Motor neuron (in vitro differentiated cells): ENCODE measurements at regions not wholly inside any gene's neighbourhood (a gene's known extent, or its start where the extent isn't known, plus 50 kb on each side); places are given as distances from the start of the nearest gene placed in this dataset.
"Not testable (repeated sequence)": the region's sequence is repeated elsewhere in the genome, so short reads cannot be mapped to it uniquely, and the experiment has no call there.

Experiments
- ATAC-seq, 8 experiments: fragments of 200-7000 bp; cut with Tn5 transposase; replicated peaks in 6 of 8; 2 replicates each; pipeline ENCODE4 v1.8.0; 2021; ENCODE audit warnings: mild to moderate bottlenecking in 8 of 8, moderate library complexity in 8 of 8
- H3K27ac ChIP-seq, 2 donors: fragments of 250-450 bp; sonication (Bioruptor Pico); 2 replicates each; pipeline ENCODE4 v1.9.0; 2021; ENCODE audit warnings: antibody characterized with exemption in 2 of 2, mild to moderate bottlenecking in 2 of 2, moderate library complexity in 1 of 2
- H3K4me1 ChIP-seq, 2 donors: fragments of 250-450 bp; sonication (Bioruptor Pico); replicated peaks in 1 of 2; 2 replicates each; pipeline ENCODE4 v1.6.1; 2021; ENCODE audit warnings: antibody characterized with exemption in 2 of 2, mild to moderate bottlenecking in 2 of 2, moderate library complexity in 1 of 2
- H3K4me3 ChIP-seq, 5 donors: fragments of 250-450 bp; sonication (Bioruptor Pico); 2 replicates each; pipeline ENCODE4 v1.9.0; 2021; ENCODE audit warnings: antibody characterized with exemption in 5 of 5, mild to moderate bottlenecking in 5 of 5, moderate library complexity in 4 of 5
- WGBS, 10 experiments: fragments of 450-650 bp; shearing (Covaris generic); methylation state at CpG; one replicate each; pipeline ENCODE4 v1.0.0; 2022; 5-methylcytosine and 5-hydroxymethylcytosine counted together
- in situ Hi-C, 9 experiments: fragments of 400-800 bp; cut with MboI; loops; one replicate each; pipeline ENCODE4 v1.15.0; 2021; ENCODE audit warnings: low sequenced_read_pairs in 9 of 9, low pct_unique_long_range_greater_than_20kb in 2 of 9; ENCODE audit not compliant: unreplicated experiment in 9 of 9

DNA sequence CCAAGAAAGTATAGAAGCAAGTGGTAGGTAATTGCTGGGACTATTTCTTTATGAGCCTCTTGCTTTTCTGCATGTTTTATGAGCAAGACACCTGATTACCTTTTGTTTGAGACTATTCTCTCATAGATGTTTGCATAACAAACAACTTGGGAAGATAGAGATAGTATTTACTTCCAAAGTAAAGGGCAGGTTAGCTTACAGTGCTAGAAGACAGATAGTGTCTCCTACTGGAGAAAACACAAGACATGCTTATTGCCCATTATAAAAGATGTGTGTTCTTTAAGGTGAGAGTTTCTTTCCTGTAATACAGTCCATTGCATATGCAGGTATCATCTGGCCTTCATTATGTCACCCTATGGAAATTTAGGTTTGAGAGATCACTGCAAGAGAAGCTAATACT lies 174.2 kb upstream of the FUT9 start:
- Histone ChIP-seq H3K27ac (no peak overlapping the region), H3K4me3 (no peak overlapping the region), H3K4me1 (no peaks in the 10 kb centered on the region)
- in situ Hi-C loops, result no loop called here
- no peak for ATAC-seq

GRCh38 chr6:95846652-95847051 lies 169.1 kb upstream of the FUT9 start:
- Histone ChIP-seq H3K4me3 (no peak overlapping the region), H3K4me1 (peaks cover 5 to 10% of the 10 kb centered on the region in 2 donors), H3K27ac (no peak overlapping the region)
- in situ Hi-C loops, result no loop called here
- 0 to 100% (median 60%) methylated on average over 1 to 2 of the region's 2 CpGs; no CpG with 5 or more reads in 1 of the 10 experiments for WGBS, 10 experiments
- peak in 2 of 8 experiments; percentile 12 to 16 for ATAC-seq

DNA sequence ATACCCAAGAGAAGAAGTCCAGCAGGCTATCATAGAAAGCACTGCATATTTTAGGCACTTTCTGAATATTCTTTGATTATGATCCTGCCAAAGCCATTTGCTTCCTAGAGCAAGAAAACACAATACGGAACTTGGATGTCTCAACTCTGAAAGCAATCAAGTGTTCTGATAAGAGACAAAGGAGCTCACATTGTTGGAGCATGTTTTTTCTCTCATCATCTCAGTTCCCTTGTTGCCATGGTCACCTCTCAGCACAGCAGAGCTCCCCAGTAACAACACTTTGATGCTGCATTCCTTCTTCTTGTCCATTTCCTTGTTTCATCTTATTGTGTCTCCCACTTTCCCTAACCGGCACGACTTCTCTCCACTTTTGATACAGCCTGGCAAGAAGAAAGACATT lies 168.7 kb upstream of the FUT9 start:
- in situ Hi-C loops, result no loop called here
- WGBS, 10 experiments, result 7 to 100% (median 46%) methylated on average over 1 to 3 of the region's 3 CpGs
- no peak overlapping the region for H3K27ac ChIP-seq
- peaks cover 5 to 10% of the 10 kb centered on the region in 2 donors for H3K4me1 ChIP-seq
- H3K4me3 ChIP-seq, result no peak overlapping the region
- peak in 5 of 8 experiments; percentile 56 to 87 (median 67) for ATAC-seq

DNA sequence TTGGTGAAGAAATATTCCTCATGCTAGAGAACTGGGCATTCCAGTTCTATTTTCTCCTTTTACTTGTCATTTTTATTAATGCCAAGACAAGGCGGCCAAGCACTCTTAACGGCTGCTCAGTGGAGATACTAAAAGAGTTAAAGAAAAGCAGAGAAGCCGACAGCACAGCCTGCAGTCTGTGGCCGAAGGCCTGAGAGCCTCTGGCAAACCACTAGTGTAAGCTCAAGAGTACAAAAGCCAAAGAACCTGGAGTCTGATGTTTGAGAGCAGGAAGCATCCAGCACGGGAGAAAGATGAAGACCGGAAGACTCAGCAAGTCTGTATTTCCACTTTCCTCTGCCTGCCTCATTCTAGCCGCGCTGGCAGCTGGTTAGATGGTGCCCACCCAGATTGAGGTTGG lies 167.1 kb upstream of the FUT9 start:
- peaks cover 5 to 10% of the 10 kb centered on the region in 2 donors for H3K4me1 ChIP-seq
- 2 to 84% (median 70%) methylated on average over 3 to 8 of the region's 8 CpGs for WGBS, 10 experiments
- no peak overlapping the region for H3K27ac ChIP-seq
- in situ Hi-C loops, result no loop called here
- ATAC-seq, result no peak
- H3K4me3 ChIP-seq, result no peak overlapping the region

DNA sequence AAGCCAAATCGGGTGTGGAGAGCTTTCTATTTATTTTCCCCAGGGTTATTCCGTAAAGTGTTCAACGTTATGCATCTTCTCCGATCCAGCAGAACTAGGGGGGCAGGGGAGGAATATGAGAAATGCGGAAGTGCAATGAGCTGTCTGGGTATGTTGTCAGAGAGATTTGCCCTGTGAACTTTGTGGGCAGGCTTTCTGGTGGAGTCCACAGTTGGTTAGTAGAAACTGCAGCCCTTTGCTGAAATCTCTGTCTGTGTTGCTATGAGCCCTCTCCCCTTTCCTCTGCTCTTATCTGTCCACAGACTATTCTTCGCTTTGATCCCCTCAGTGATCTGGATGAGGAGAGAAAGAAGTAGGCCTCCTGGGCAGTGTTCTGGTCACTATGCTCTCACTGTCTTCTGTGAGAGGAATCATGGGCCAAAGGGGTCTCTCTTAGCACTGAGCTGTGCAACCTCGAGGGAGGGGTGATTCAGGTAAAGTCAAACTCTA lies 158.9 kb upstream of the FUT9 start:
- 0 to 96% (median 79%) methylated on average over 2 to 7 of the region's 7 CpGs; no CpG with 5 or more reads in 1 of the 10 experiments for WGBS, 10 experiments
- ATAC-seq, result no peak
- H3K27ac ChIP-seq, result no peak overlapping the region
- no peaks in the 10 kb centered on the region for H3K4me1 ChIP-seq
- H3K4me3 ChIP-seq, result no peak overlapping the region
- in situ Hi-C loops, result no loop called here

DNA sequence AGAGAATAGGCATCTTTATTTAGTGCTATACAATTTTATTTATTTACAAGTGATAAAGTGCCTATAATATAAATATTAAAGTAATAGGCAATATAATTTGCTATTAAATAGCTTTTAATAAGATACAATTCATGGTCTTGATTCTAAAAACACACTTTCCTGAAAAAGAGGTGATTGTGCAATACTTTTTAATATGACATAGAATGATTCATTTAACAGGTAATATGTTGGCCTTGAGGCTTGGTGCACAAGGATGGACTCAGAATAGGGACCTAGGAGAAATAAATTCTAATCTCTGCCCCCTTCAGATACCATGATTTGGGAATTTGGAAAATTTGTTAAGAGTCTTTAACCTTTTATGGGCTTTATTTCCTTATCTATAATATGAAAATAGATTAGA lies 149.9 kb upstream of the FUT9 start:
- ATAC-seq, result no peak
- Histone ChIP-seq H3K27ac (no peak overlapping the region), H3K4me1 (no peaks in the 10 kb centered on the region), H3K4me3 (no peak overlapping the region)
- in situ Hi-C loops, result no loop called here

DNA sequence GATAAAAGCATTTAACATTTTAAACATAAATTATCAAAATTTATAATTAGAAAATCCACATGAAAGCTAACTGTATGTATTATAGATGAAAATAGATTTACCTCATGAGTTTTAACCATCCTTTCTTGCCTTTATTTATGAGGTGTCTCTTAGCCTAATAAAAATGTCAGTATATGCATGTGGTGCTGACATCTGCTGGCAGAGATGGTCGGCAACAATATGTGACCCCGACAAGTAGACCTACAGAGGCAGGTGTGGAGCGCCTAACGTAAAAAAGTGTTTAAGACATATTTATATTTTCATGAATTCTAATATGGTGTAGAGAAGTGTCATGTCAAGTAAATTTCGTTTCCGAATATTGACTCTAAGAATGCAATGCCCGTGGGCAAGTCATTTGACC lies 149.0 kb upstream of the FUT9 start:
- in situ Hi-C loops, result no loop called here
- Histone ChIP-seq H3K4me3 (no peak overlapping the region), H3K27ac (no peak overlapping the region), H3K4me1 (no peaks in the 10 kb centered on the region)
- ATAC-seq, result no peak
- 0 to 66% (median 41%) methylated on average over 3 to 7 of the region's 7 CpGs; no CpG with 5 or more reads in 1 of the 10 experiments for whole genome bisulfite sequencing, 10 experiments

DNA sequence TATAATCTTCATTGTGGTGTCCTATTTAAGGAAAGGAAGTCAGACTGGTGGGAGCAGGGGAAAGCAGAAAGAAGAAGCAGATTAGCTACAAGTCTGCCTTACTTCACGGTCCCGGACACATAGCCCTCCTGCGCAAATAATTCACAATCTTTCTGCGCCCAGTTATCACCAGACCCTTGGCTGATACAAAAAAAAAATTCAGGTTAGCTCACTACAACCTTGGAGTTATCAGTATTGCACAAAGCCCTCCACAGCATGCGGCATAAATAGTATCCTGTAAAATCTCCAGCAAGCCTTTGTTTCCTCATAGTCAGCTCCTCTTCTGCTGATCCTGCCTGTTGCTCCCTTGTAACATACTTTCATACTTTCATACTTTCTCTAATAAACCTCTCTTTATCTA lies 148.6 kb upstream of the FUT9 start:
- WGBS, 10 experiments, result 36 to 100% (median 81%) methylated on average over 1 to 5 of the region's 5 CpGs
- in situ Hi-C loops, result no loop called here

GRCh38 chr6:95877480-95877879 lies 138.3 kb upstream of the FUT9 start:
- WGBS, 10 experiments, result 0 to 100% (median 67%) methylated on average over 1 of the region's 1 CpG; no CpG with 5 or more reads in 1 of the 10 experiments
- Histone ChIP-seq H3K27ac (no peak overlapping the region), H3K4me3 (no peak overlapping the region), H3K4me1 (peaks cover 0 to 4% of the 10 kb centered on the region in 2 donors)
- in situ Hi-C loops, result no loop called here
- no peak for ATAC-seq

More for the DNA sequence above, 148.6 kb upstream of the FUT9 start:
- ATAC-seq, result no peak
- no peaks in the 10 kb centered on the region for H3K4me1 ChIP-seq
- no peak overlapping the region for H3K4me3 ChIP-seq
- H3K27ac ChIP-seq, result no peak overlapping the region

DNA sequence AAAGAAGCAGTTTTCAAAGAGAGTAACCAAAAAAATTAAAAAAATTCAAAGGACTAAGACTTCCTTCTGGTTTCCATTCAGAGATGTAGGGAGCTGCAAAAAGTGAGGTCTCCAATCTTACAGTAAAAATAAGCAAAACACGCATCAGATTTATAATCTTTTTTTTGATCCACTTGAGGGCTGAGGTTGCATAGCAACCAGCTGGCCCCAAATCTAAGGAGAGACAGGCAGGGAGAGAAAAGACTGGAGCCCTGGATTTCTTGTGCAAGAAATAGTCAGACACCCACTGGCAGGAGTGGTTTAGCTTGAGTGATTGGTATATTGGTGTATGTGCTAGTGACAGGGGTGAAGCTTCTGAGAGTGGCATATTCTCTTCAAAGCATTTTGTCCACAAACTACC lies 135.9 kb upstream of the FUT9 start:
- in situ Hi-C loops, result no loop called here
- H3K4me3 ChIP-seq, result no peak overlapping the region
- 0 to 100% (median 85%) methylated on average over 1 of the region's 1 CpG for WGBS, 10 experiments
- H3K27ac ChIP-seq, result no peak overlapping the region
- ATAC-seq, result no peak
- peaks cover 0 to 4% of the 10 kb centered on the region in 2 donors for H3K4me1 ChIP-seq

DNA sequence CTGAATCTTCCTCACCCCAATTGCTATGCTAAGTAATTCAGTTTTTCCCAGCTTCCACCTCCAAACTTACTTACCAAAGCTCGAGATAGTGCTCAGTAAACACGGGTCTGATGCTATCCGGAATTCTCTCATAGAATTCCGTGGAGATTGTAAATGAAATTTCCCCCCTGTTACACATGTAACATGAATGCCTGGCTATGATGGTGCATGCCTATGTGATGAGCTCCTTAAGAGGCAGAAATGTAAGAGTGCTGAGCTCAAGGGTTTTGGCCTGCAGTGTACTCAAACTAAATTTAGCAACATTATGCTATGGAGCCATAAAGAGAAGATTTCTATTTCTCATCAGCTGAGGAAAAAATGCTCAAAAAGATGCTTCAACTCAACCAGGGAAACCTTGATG lies 133.4 kb upstream of the FUT9 start:
- in situ Hi-C loops, result no loop called here
- Histone ChIP-seq H3K4me3 (no peak overlapping the region), H3K4me1 (peaks cover 0 to 4% of the 10 kb centered on the region in 2 donors), H3K27ac (no peak overlapping the region)
- WGBS, 10 experiments, result 7 to 97% (median 79%) methylated on average over 2 to 4 of the region's 4 CpGs; no CpG with 5 or more reads in 2 of the 10 experiments
- ATAC-seq, result no peak

GRCh38 chr6:95888711-95889110 lies 127.1 kb upstream of the FUT9 start:
- 0 to 100% (median 100%) methylated on average over 1 to 2 of the region's 2 CpGs; no CpG with 5 or more reads in 3 of the 10 experiments for WGBS, 10 experiments
- ATAC-seq, in situ Hi-C loops, H3K4me3 ChIP-seq, H3K27ac ChIP-seq, H3K4me1 ChIP-seq: not testable (repeated sequence)

DNA sequence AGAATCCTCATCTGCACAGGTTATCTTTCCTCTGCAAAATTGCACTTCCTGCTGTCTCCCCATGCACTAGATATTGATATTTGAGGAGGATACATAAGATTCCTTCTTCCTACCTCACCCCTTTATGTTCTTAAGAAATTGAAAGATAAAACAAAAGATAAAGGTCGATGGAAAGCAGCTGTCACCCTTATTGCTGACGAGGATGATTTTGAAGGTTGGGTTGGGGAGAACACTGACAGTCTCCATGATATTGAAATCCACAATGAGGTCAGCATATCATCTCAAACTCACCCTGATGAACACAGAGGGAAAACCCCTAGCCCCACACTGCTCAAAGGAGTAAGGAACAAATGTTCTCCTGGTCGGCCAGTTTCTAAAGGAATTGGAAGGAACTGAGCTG lies 110.6 kb upstream of the FUT9 start:
- H3K4me1 ChIP-seq, result no peaks in the 10 kb centered on the region

GRCh38 chr6:95917034-95917433 lies 98.7 kb upstream of the FUT9 start:
- 0 to 93% (median 39%) methylated on average over 1 to 2 of the region's 2 CpGs for WGBS, 10 experiments
- H3K27ac ChIP-seq, result no peak overlapping the region
- no peaks in the 10 kb centered on the region for H3K4me1 ChIP-seq
- in situ Hi-C loops, result no loop called here
- no peak overlapping the region for H3K4me3 ChIP-seq
- no peak for ATAC-seq

More for the DNA sequence above, 110.6 kb upstream of the FUT9 start:
- Histone ChIP-seq H3K27ac (no peak overlapping the region), H3K4me3 (no peak overlapping the region)
- 0 to 100% (median 40%) methylated on average over 1 to 3 of the region's 3 CpGs; no CpG with 5 or more reads in 1 of the 10 experiments for WGBS, 10 experiments
- in situ Hi-C loops, result no loop called here
- no peak for ATAC-seq
